Mesenchymal stem cell (in vitro differentiated cells and primary cell): ENCODE measurements at regions not wholly inside any gene's neighbourhood (a gene's known extent, or its start where the extent isn't known, plus 50 kb on each side); places are given as distances from the start of the nearest gene placed in this dataset.

Source experiments
- DNase-seq: peaks from one replicate; pipeline ENCODE4 v3.0.0-alpha.2; 2013
- H2AFZ ChIP-seq: one replicate; pipeline ENCODE4 v1.6.1; 2013; ENCODE audit warnings: low read depth, mild to moderate bottlenecking, control low read depth, inconsistent platforms, low read length, moderate library complexity
- H2AK5ac ChIP-seq: 2 replicates; pipeline ENCODE4 v1.6.1; 2013; ENCODE audit warnings: low read length, moderate library complexity, mild to moderate bottlenecking, inconsistent platforms; ENCODE audit not compliant: severe bottlenecking
- H2BK120ac ChIP-seq: one replicate; pipeline ENCODE4 v1.6.1; 2013; ENCODE audit warnings: low read depth, mild to moderate bottlenecking, inconsistent platforms, low read length, moderate library complexity
- H2BK12ac ChIP-seq, 2 experiments: one replicate each; pipeline ENCODE4 v1.6.1; 2013; ENCODE audit warnings: inconsistent platforms in 2 of 2, low read length in 2 of 2, mild to moderate bottlenecking in 2 of 2, moderate library complexity in 2 of 2, control low read depth in 1 of 2
- H2BK15ac ChIP-seq: one replicate; pipeline ENCODE4 v1.6.1; 2013; ENCODE audit warnings: mild to moderate bottlenecking, low read depth, inconsistent platforms; ENCODE audit not compliant: poor library complexity, severe bottlenecking
- H2BK5ac ChIP-seq: 2 replicates; pipeline ENCODE4 v1.6.1; 2013; ENCODE audit warnings: low read depth, mild to moderate bottlenecking, low read length, control low read depth, inconsistent platforms; ENCODE audit not compliant: poor library complexity, severe bottlenecking
- H3K14ac ChIP-seq, 2 experiments: one replicate each; pipeline ENCODE4 v1.6.1; 2013; ENCODE audit warnings: inconsistent platforms in 2 of 2, low read length in 2 of 2, control low read depth in 1 of 2, mild to moderate bottlenecking in 1 of 2, moderate library complexity in 1 of 2
- H3K18ac ChIP-seq, 2 experiments: one replicate each; pipeline ENCODE4 v1.6.1; 2013; ENCODE audit warnings: inconsistent platforms in 2 of 2, low read length in 2 of 2, control low read depth in 1 of 2, low read depth in 1 of 2, mild to moderate bottlenecking in 1 of 2
- H3K23ac ChIP-seq, 2 experiments: one replicate each; pipeline ENCODE4 v1.6.1; 2013; ENCODE audit warnings: inconsistent platforms in 2 of 2, low read length in 2 of 2, mild to moderate bottlenecking in 2 of 2, moderate library complexity in 2 of 2, control low read depth in 1 of 2
- H3K27ac ChIP-seq: 2 replicates; pipeline ENCODE4 v1.5.1; 2013; ENCODE audit warnings: mild to moderate bottlenecking, moderate library complexity, low read length, control low read depth, inconsistent platforms; ENCODE audit not compliant: poor library complexity, severe bottlenecking
- H3K27me3 ChIP-seq, 2 experiments: 2 replicates each; pipeline versions ENCODE4 v1.6.1 to v1.7.0; 2013; ENCODE audit warnings: low read length in 2 of 2, mild to moderate bottlenecking in 2 of 2, moderate library complexity in 2 of 2, control low read depth in 1 of 2, inconsistent platforms in 1 of 2; ENCODE audit not compliant: control insufficient read depth in 1 of 2, insufficient read depth in 1 of 2
- H3K36me3 ChIP-seq, 2 experiments: 2 replicates each; pipeline versions ENCODE4 v1.6.1 to v1.7.0; 2013; ENCODE audit warnings: low read length in 2 of 2, control low read depth in 1 of 2, inconsistent platforms in 1 of 2, low read depth in 1 of 2, mild to moderate bottlenecking in 1 of 2; ENCODE audit not compliant: insufficient read depth in 2 of 2, control insufficient read depth in 1 of 2
- H3K4ac ChIP-seq, 2 experiments: one replicate each; pipeline ENCODE4 v1.6.1; 2013; ENCODE audit warnings: inconsistent platforms in 2 of 2, low read length in 2 of 2, mild to moderate bottlenecking in 2 of 2, moderate library complexity in 2 of 2, control low read depth in 1 of 2, low read depth in 1 of 2
- H3K4me1 ChIP-seq: 2 replicates; pipeline ENCODE4 v1.6.1; 2013; ENCODE audit warnings: low read depth, low read length, control low read depth; ENCODE audit not compliant: control insufficient read depth, insufficient read depth
- H3K4me2 ChIP-seq: 2 replicates; pipeline ENCODE4 v1.6.1; 2013; ENCODE audit warnings: low read length, mild to moderate bottlenecking, inconsistent platforms; ENCODE audit not compliant: poor library complexity, severe bottlenecking
- H3K4me3 ChIP-seq, 2 experiments: 2 replicates each; pipeline versions ENCODE4 v1.5.1 to v1.7.0; 2013; ENCODE audit warnings: low read length in 2 of 2, mild to moderate bottlenecking in 2 of 2, control low read depth in 1 of 2, low read depth in 1 of 2; ENCODE audit not compliant: insufficient read depth in 1 of 2
- H3K79me1 ChIP-seq: replicated peaks from 2 replicates; pipeline ENCODE4 v1.6.1; 2013; ENCODE audit warnings: mild to moderate bottlenecking, control low read depth, low read length, inconsistent platforms; ENCODE audit not compliant: poor library complexity, severe bottlenecking
- H3K9ac ChIP-seq: 2 replicates; pipeline ENCODE4 v1.7.0; 2013; ENCODE audit warnings: mild to moderate bottlenecking, low read length, moderate library complexity
- H3K9me3 ChIP-seq: 2 replicates; pipeline ENCODE4 v1.7.0; 2013; ENCODE audit warnings: mild to moderate bottlenecking, low read length; ENCODE audit not compliant: control insufficient read depth
- H4K8ac ChIP-seq: one replicate; pipeline ENCODE4 v1.6.1; 2013; ENCODE audit warnings: inconsistent platforms, mild to moderate bottlenecking, low read length, moderate library complexity
- H4K91ac ChIP-seq: one replicate; pipeline ENCODE4 v1.6.1; 2013; ENCODE audit warnings: mild to moderate bottlenecking, low read length, inconsistent platforms
- WGBS: methylation state at CpG from one replicate; pipeline ENCODE4 v1.1.7; 2013; ENCODE audit warnings: mixed read lengths; 5-methylcytosine and 5-hydroxymethylcytosine counted together

DNA sequence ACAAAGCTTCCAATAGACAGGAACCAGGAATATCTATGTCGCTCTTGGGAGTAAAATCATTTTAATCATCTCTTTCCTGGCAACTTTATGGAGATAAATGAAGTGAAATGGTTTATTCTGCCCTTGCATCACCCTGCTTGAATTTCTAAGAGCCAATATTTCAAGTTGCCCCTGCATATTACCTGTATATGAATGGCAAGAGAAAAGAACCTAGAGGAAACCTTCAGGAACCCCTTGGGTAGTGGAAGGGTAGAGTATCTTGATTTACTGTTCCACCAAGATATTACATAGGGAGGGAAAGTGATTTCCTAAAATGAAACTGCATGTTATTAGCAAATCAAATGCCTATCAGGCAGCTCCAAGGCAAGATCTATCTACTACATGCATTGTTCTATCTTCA, 308.4 kb upstream of the NAV3 start:
- H2AK5ac ChIP-seq = no peak overlapping the region
- no peak overlapping the region for H4K8ac ChIP-seq
- H2BK15ac ChIP-seq = no peak overlapping the region
- no peaks in the 10 kb centered on the region for H3K36me3 ChIP-seq
- H2BK12ac ChIP-seq = no peak overlapping the region
- H3K18ac ChIP-seq = no peak overlapping the region
- no peak overlapping the region for H2AFZ ChIP-seq
- no peaks in the 10 kb centered on the region for H3K4me1 ChIP-seq
- no peak overlapping the region for H3K4me2 ChIP-seq
- DNase-seq = no peak
- no peak overlapping the region for H2BK120ac ChIP-seq
- no peak overlapping the region for H2BK5ac ChIP-seq
- no peaks in the 10 kb centered on the region for H3K27me3 ChIP-seq
- no peak overlapping the region for H3K9ac ChIP-seq
- H3K23ac ChIP-seq = no peak overlapping the region
- WGBS = no CpG with 5 or more reads among the region's 1 CpG
- H3K4ac ChIP-seq = no peak overlapping the region
- no peak overlapping the region for H3K4me3 ChIP-seq
- H4K91ac ChIP-seq = no peak overlapping the region
- no peak overlapping the region for H3K27ac ChIP-seq
- no peaks in the 10 kb centered on the region for H3K9me3 ChIP-seq
- H3K14ac ChIP-seq = no peak overlapping the region
- no peaks in the 10 kb centered on the region for H3K79me1 ChIP-seq

DNA sequence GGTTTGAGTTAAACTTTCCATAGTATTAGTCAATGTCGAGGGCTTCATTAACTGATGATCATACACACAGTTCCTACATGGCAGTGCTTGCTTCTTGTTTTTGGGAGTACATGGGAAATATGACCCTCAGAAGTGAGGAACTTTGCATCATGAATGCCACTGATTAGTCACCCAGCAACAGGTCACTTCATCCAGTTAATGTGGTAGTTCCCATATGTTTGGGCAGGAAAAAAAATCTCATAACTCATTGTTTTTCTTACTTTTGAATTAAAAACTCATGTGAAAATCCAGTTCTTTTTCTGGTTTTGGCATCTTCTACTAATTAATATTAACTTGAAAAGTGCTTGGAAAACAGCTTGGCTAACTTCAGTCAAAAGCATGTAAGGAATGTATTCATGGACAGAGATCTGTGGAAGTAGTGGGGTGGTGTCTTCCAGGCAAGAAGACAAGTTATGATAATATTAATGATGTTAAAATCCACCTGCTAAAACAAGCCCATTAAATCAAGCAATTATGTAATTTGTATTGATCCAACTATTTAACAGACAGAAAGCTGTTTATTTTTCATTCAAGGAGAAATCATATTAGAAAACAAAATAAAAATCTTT, 309.1 kb upstream of the NAV3 start:
- H3K9ac ChIP-seq = no peak overlapping the region
- no peak overlapping the region for H4K91ac ChIP-seq
- no peak overlapping the region for H2AFZ ChIP-seq
- 92% methylated on average over 1 of the region's 1 CpG for WGBS
- H3K4ac ChIP-seq = no peak overlapping the region
- no peaks in the 10 kb centered on the region for H3K9me3 ChIP-seq
- H3K18ac ChIP-seq = no peak overlapping the region
- no peak for DNase-seq
- H3K27me3 ChIP-seq = no peaks in the 10 kb centered on the region
- no peak overlapping the region for H3K14ac ChIP-seq
- no peak overlapping the region for H2BK12ac ChIP-seq
- no peaks in the 10 kb centered on the region for H3K36me3 ChIP-seq
- H3K23ac ChIP-seq = no peak overlapping the region
- H3K79me1 ChIP-seq = no peaks in the 10 kb centered on the region
- no peak overlapping the region for H2BK120ac ChIP-seq
- H2BK5ac ChIP-seq = no peak overlapping the region
- no peak overlapping the region for H3K4me3 ChIP-seq
- H4K8ac ChIP-seq = no peak overlapping the region
- no peak overlapping the region for H2AK5ac ChIP-seq
- no peaks in the 10 kb centered on the region for H3K4me1 ChIP-seq
- no peak overlapping the region for H3K27ac ChIP-seq
- no peak overlapping the region for H2BK15ac ChIP-seq
- H3K4me2 ChIP-seq = no peak overlapping the region

DNA sequence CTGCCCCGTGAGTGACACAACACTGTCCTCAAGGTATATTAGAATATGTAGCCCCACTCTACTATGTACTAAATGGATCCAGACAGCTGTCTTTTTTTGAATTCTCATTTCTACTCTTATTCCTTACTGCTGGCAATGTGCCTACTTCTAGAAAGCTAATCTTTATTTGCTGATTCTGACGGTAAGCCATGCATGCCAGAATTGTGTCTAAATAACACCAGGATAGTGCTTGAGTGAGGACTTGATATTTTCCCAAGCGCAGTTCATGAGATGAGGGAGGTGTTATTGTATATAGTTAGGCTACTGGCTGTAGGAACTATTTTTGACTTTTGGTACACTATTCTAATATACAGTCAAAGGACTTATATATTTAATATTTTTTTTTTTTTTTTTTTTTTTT, 316.2 kb upstream of the NAV3 start:
- Histone ChIP-seq H3K14ac (no peak overlapping the region), H3K9me3 (no peaks in the 10 kb centered on the region), H4K8ac (no peak overlapping the region), H3K36me3 (no peaks in the 10 kb centered on the region), H3K79me1 (no peaks in the 10 kb centered on the region), H2BK5ac (no peak overlapping the region), H3K23ac (no peak overlapping the region), H3K4me1 (no peaks in the 10 kb centered on the region), H3K4me3 (no peak overlapping the region), H2BK12ac (no peak overlapping the region), H3K27ac (no peak overlapping the region), H3K4me2 (no peak overlapping the region), H3K4ac (no peak overlapping the region), H3K27me3 (no peaks in the 10 kb centered on the region), H2AFZ (no peak overlapping the region), H3K9ac (no peak overlapping the region), H2AK5ac (no peak overlapping the region), H2BK120ac (no peak overlapping the region), H3K18ac (no peak overlapping the region), H4K91ac (no peak overlapping the region), H2BK15ac (no peak overlapping the region)
- 96% methylated on average over 3 of the region's 3 CpGs for WGBS
- DNase-seq = no peak

DNA sequence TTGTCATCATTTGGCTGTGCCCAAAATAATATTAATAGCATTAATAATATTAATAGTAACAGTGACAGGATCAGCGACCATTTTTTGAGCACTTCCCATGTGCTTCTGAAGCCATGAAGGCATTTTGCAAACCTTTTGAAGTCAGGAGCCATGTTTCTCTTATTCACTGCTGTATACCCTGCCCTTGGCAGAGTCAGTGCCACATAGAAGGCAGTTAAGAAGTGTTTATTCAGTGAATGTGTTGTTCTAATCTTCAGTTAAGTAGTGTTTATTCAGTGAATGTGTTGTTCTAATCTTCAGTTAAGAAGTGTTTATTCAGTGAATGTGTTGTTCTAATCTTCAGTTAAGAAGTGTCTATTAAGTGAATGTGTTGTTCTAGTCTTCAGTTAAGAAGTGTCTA, 319.7 kb upstream of the NAV3 start:
- Histone ChIP-seq H3K9me3 (no peaks in the 10 kb centered on the region), H2BK15ac (no peak overlapping the region), H3K27me3 (no peaks in the 10 kb centered on the region), H3K4me2 (no peak overlapping the region), H4K8ac (no peak overlapping the region), H4K91ac (no peak overlapping the region), H2BK12ac (no peak overlapping the region), H2BK5ac (no peak overlapping the region), H3K36me3 (no peaks in the 10 kb centered on the region), H3K4me3 (no peak overlapping the region), H2AFZ (no peak overlapping the region), H3K9ac (no peak overlapping the region), H3K27ac (no peak overlapping the region), H3K79me1 (no peaks in the 10 kb centered on the region), H3K18ac (no peak overlapping the region), H3K4me1 (no peaks in the 10 kb centered on the region), H2BK120ac (no peak overlapping the region), H2AK5ac (no peak overlapping the region), H3K4ac (no peak overlapping the region), H3K14ac (no peak overlapping the region), H3K23ac (no peak overlapping the region)
- DNase-seq = no peak
- 81% methylated on average over 1 of the region's 1 CpG for WGBS
